HepG2 (cell line): ENCODE measurements at regions not wholly inside any gene's neighbourhood (a gene's known extent, or its start where the extent isn't known, plus 50 kb on each side); places are given as distances from the start of the nearest gene placed in this dataset.

Source experiments
- MLX ChIP-seq: IDR thresholded peaks from 2 replicates; pipeline ENCODE4 v1.6.1; 2016
- POLR2A ChIP-seq, 2 experiments: IDR thresholded peaks; 2 replicates each; pipeline ENCODE4 v1.6.1; 2011; ENCODE audit warnings: low read depth in 2 of 2, low read length in 2 of 2, mild to moderate bottlenecking in 1 of 2, moderate library complexity in 1 of 2; ENCODE audit not compliant: insufficient read depth in 1 of 2
- ZBTB7A ChIP-seq: sonication (generic); formaldehyde crosslinking; IDR thresholded peaks from 2 replicates; pipeline ENCODE4 v1.8.0; 2022; ENCODE audit warnings: mild to moderate bottlenecking, missing genetic modification reagents
- ZZZ3 ChIP-seq: sonication (generic); formaldehyde crosslinking; IDR thresholded peaks from 2 replicates; pipeline ENCODE4 v1.4.0; 2020; ENCODE audit warnings: missing genetic modification reagents, mild to moderate bottlenecking, borderline replicate concordance

- TF ChIP-seq ZBTB7A: no peak
- no peak for TF ChIP-seq MLX (CRISPR knock-in tag)
- TF ChIP-seq ZZZ3 (CRISPR knock-in tag): no peak
- no peak for TF ChIP-seq POLR2A (IDR thresholded peaks at IDR 0.05; ENCODE audit: insufficient read depth in 1 of 2, low read depth in 2 of 2, low read length in 2 of 2)
Measured at GRCh38 chr4:3372264-3372932, 69.4 kb upstream of the HGFAC start.
